ENCODE measurements at regions not wholly inside any gene's neighbourhood (a gene's known extent, or its start where the extent isn't known, plus 50 kb on each side); places are given as distances from the start of the nearest gene placed in this dataset.

DNA sequence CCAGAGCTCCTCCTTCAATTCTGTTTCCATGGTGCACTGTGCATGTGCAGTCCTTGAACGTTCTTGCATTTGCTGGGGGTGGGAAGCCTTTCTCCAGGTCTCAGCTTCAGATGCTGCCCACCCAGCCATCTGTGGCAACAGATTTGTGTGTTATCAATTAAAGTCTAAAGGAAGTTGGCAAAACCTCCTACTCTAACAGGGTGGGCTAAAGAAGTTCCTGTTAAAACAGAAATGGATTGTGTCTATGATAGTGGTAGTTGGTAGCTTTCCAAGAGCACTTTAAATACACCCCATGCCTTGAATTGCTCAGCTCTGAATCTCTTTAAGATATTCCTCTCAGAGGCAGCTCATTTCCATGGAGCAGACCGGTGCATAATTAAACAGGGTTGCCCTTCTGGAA lies 488.0 kb upstream of the SUCLG2 start (continued):
- TF ChIP-seq, protein P1, sequence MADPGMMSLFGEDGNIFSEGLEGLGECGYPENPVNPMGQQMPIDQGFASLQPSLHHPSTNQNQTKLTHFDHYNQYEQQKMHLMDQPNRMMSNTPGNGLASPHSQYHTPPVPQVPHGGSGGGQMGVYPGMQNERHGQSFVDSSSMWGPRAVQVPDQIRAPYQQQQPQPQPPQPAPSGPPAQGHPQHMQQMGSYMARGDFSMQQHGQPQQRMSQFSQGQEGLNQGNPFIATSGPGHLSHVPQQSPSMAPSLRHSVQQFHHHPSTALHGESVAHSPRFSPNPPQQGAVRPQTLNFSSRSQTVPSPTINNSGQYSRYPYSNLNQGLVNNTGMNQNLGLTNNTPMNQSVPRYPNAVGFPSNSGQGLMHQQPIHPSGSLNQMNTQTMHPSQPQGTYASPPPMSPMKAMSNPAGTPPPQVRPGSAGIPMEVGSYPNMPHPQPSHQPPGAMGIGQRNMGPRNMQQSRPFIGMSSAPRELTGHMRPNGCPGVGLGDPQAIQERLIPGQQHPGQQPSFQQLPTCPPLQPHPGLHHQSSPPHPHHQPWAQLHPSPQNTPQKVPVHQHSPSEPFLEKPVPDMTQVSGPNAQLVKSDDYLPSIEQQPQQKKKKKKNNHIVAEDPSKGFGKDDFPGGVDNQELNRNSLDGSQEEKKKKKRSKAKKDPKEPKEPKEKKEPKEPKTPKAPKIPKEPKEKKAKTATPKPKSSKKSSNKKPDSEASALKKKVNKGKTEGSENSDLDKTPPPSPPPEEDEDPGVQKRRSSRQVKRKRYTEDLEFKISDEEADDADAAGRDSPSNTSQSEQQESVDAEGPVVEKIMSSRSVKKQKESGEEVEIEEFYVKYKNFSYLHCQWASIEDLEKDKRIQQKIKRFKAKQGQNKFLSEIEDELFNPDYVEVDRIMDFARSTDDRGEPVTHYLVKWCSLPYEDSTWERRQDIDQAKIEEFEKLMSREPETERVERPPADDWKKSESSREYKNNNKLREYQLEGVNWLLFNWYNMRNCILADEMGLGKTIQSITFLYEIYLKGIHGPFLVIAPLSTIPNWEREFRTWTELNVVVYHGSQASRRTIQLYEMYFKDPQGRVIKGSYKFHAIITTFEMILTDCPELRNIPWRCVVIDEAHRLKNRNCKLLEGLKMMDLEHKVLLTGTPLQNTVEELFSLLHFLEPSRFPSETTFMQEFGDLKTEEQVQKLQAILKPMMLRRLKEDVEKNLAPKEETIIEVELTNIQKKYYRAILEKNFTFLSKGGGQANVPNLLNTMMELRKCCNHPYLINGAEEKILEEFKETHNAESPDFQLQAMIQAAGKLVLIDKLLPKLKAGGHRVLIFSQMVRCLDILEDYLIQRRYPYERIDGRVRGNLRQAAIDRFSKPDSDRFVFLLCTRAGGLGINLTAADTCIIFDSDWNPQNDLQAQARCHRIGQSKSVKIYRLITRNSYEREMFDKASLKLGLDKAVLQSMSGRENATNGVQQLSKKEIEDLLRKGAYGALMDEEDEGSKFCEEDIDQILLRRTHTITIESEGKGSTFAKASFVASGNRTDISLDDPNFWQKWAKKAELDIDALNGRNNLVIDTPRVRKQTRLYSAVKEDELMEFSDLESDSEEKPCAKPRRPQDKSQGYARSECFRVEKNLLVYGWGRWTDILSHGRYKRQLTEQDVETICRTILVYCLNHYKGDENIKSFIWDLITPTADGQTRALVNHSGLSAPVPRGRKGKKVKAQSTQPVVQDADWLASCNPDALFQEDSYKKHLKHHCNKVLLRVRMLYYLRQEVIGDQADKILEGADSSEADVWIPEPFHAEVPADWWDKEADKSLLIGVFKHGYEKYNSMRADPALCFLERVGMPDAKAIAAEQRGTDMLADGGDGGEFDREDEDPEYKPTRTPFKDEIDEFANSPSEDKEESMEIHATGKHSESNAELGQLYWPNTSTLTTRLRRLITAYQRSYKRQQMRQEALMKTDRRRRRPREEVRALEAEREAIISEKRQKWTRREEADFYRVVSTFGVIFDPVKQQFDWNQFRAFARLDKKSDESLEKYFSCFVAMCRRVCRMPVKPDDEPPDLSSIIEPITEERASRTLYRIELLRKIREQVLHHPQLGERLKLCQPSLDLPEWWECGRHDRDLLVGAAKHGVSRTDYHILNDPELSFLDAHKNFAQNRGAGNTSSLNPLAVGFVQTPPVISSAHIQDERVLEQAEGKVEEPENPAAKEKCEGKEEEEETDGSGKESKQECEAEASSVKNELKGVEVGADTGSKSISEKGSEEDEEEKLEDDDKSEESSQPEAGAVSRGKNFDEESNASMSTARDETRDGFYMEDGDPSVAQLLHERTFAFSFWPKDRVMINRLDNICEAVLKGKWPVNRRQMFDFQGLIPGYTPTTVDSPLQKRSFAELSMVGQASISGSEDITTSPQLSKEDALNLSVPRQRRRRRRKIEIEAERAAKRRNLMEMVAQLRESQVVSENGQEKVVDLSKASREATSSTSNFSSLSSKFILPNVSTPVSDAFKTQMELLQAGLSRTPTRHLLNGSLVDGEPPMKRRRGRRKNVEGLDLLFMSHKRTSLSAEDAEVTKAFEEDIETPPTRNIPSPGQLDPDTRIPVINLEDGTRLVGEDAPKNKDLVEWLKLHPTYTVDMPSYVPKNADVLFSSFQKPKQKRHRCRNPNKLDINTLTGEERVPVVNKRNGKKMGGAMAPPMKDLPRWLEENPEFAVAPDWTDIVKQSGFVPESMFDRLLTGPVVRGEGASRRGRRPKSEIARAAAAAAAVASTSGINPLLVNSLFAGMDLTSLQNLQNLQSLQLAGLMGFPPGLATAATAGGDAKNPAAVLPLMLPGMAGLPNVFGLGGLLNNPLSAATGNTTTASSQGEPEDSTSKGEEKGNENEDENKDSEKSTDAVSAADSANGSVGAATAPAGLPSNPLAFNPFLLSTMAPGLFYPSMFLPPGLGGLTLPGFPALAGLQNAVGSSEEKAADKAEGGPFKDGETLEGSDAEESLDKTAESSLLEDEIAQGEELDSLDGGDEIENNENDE (IDR thresholded peaks at IDR 0.05; ENCODE audit: insufficient replicate concordance, low read length): no peak
- no peak for TF ChIP-seq SAP30 (IDR thresholded peaks at IDR 0.05; ENCODE audit: insufficient read depth, insufficient replicate concordance, low read length)
- TF ChIP-seq SRF (IDR thresholded peaks at IDR 0.05; ENCODE audit: low read depth, low read length): no peak
